Smooth muscle cell (in vitro differentiated cells): ENCODE measurements at regions not wholly inside any gene's neighbourhood (a gene's known extent, or its start where the extent isn't known, plus 50 kb on each side); places are given as distances from the start of the nearest gene placed in this dataset.

Source experiments
- DNase-seq: peaks from one replicate; lab custom pipeline; 2025; ENCODE audit not compliant: unreplicated experiment; lab: John Stamatoyannopoulos, UW
- H2AFZ ChIP-seq: fragments of 200-600 bp; sonication (generic); 2 replicates; pipeline ENCODE4 v1.6.0; 2016; ENCODE audit warnings: antibody characterized with exemption, low read depth, mild to moderate bottlenecking
- H3F3A ChIP-seq: fragments of 200-600 bp; sonication (generic); 2 replicates; pipeline ENCODE4 v1.6.0; 2017; ENCODE audit warnings: antibody characterized with exemption, low read depth
- H3K27ac ChIP-seq: fragments of 200-600 bp; sonication (generic); 2 replicates; pipeline ENCODE4 v1.5.1; 2016; ENCODE audit warnings: low read depth, mild to moderate bottlenecking
- H3K27me3 ChIP-seq: fragments of 200-600 bp; sonication (generic); 2 replicates; pipeline ENCODE4 v1.6.1; 2016; ENCODE audit warnings: low read depth, mild to moderate bottlenecking
- H3K36me3 ChIP-seq: fragments of 200-600 bp; sonication (generic); 2 replicates; pipeline ENCODE4 v1.5.1; 2016; ENCODE audit warnings: low read depth
- H3K4me1 ChIP-seq: fragments of 200-600 bp; sonication (generic); 2 replicates; pipeline ENCODE4 v1.5.1; 2016; ENCODE audit warnings: low read depth
- H3K4me2 ChIP-seq: fragments of 200-600 bp; sonication (generic); 2 replicates; pipeline ENCODE4 v1.6.0; 2016; ENCODE audit warnings: mild to moderate bottlenecking
- H3K4me3 ChIP-seq: fragments of 200-600 bp; sonication (generic); 2 replicates; pipeline ENCODE4 v1.5.1; 2016; ENCODE audit warnings: mild to moderate bottlenecking
- H3K79me2 ChIP-seq: fragments of 200-600 bp; sonication (generic); 2 replicates; pipeline ENCODE4 v1.6.0; 2016; ENCODE audit warnings: low read depth, mild to moderate bottlenecking
- H3K9ac ChIP-seq: fragments of 200-600 bp; sonication (generic); 2 replicates; pipeline ENCODE4 v1.6.0; 2016; ENCODE audit warnings: low read depth
- H3K9me3 ChIP-seq: fragments of 200-600 bp; sonication (generic); replicated peaks from 2 replicates; pipeline ENCODE4 v1.5.1; 2016; ENCODE audit warnings: low read depth
- H4K20me1 ChIP-seq: fragments of 200-600 bp; sonication (generic); 2 replicates; pipeline ENCODE4 v1.6.0; 2016; ENCODE audit warnings: low read depth
- WGBS: methylation state at CpG from one replicate; pipeline ENCODE4 v1.1.7; 2016; ENCODE audit warnings: low lambda C conversion rate; 5-methylcytosine and 5-hydroxymethylcytosine counted together
- TF ChIP-seq, protein P1 (sequence below): fragments of 200-600 bp; sonication (generic); IDR thresholded peaks from 2 replicates; pipeline ENCODE4 v1.5.1; 2017; ENCODE audit warnings: borderline replicate concordance, mild to moderate bottlenecking, antibody characterized with exemption; ENCODE audit not compliant: insufficient read depth, poor library complexity, severe bottlenecking

DNA sequence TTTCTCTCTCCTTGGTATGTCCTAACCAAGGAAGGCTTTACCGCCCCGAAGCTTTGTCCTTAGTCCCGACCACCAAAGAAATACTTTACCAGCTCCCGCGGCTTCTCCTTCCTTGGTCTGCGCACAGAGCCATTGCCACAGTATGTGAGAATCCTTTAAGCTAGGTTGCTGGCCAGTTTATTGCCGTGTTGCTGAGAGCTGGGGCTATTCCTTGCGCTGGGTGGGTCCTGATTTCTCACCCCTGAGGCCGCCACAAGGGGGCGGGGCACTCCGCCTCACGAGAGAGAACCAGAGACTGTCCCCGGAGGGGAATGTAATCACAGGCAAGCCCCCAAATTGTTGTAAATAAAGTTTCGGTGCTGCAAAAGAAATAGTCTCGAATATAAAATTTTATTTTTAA lies 331.0 kb upstream of the PCDH10 start:
- peak; percentile 4 for DNase-seq
- Histone ChIP-seq H3K27me3 (no peaks in the 10 kb centered on the region), H3K27ac (no peak overlapping the region), H3K9ac (peak overlapping the region; percentile 3), H3K4me3 (peak overlapping the region; percentile 43), H3K79me2 (no peaks in the 10 kb centered on the region), H3K4me1 (no peaks in the 10 kb centered on the region), H3K4me2 (peak overlapping the region; percentile 76), H3K9me3 (no peaks in the 10 kb centered on the region), H4K20me1 (no peaks in the 10 kb centered on the region), H3K36me3 (no peaks in the 10 kb centered on the region), H2AFZ (peak overlapping the region; percentile 49), H3F3A (no peaks in the 10 kb centered on the region)
- TF ChIP-seq, protein P1, sequence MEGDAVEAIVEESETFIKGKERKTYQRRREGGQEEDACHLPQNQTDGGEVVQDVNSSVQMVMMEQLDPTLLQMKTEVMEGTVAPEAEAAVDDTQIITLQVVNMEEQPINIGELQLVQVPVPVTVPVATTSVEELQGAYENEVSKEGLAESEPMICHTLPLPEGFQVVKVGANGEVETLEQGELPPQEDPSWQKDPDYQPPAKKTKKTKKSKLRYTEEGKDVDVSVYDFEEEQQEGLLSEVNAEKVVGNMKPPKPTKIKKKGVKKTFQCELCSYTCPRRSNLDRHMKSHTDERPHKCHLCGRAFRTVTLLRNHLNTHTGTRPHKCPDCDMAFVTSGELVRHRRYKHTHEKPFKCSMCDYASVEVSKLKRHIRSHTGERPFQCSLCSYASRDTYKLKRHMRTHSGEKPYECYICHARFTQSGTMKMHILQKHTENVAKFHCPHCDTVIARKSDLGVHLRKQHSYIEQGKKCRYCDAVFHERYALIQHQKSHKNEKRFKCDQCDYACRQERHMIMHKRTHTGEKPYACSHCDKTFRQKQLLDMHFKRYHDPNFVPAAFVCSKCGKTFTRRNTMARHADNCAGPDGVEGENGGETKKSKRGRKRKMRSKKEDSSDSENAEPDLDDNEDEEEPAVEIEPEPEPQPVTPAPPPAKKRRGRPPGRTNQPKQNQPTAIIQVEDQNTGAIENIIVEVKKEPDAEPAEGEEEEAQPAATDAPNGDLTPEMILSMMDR = peak; percentile 56
- WGBS = 31% methylated on average over 15 of the region's 15 CpGs

DNA sequence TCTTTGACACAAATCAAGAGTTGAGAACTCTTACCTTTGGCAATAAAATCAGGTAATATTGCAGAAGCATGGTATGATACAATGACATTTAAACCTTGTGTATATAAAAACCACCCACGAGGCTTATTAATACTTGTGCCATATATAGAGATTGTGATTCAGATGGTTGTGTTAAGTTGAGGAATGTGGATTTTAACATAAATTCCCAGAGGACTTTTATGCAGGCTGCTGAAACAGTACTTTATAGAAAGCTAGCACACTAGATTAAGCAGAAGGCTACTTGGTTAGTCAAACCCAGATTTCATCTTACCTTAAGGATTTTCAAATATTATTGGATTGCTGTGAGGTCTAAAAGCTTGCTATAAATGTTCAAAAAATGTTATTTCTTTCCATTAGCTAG lies 325.7 kb upstream of the PCDH10 start:
- Histone ChIP-seq H4K20me1 (no peaks in the 10 kb centered on the region), H3K4me3 (no peak overlapping the region), H2AFZ (no peak overlapping the region), H3K9ac (no peak overlapping the region), H3K27me3 (no peaks in the 10 kb centered on the region), H3K9me3 (no peaks in the 10 kb centered on the region), H3F3A (no peaks in the 10 kb centered on the region), H3K27ac (no peak overlapping the region), H3K4me1 (no peaks in the 10 kb centered on the region), H3K4me2 (no peak overlapping the region), H3K36me3 (no peaks in the 10 kb centered on the region), H3K79me2 (no peaks in the 10 kb centered on the region)
- whole genome bisulfite sequencing = 74% methylated on average over 1 of the region's 1 CpG
- TF ChIP-seq, protein P1 = no peak
- DNase-seq = no peak

DNA sequence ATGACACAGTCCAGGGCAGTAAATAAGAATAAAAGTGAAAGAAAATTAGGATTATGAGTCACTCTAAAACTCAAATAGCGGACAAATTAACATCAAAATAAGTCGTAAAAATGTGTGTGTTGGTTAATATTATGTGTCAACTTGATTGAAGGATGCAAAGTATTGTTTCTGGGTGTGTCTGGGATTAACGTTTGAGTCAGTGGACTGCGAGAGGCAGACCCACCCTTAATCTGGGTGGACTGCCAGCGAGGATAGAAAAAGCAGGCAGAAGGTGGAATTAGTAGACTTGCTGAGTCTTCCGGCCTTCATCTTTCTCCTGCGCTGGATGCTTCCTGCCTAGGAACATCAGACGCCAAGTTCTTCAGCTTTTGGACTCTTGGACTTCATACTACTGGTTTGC lies 324.3 kb upstream of the PCDH10 start:
- DNase-seq = no peak
- Histone ChIP-seq H3K4me1 (no peaks in the 10 kb centered on the region), H3K27ac (no peak overlapping the region), H3K4me2 (no peak overlapping the region), H2AFZ (no peak overlapping the region), H3F3A (no peaks in the 10 kb centered on the region), H4K20me1 (no peaks in the 10 kb centered on the region), H3K79me2 (no peaks in the 10 kb centered on the region), H3K27me3 (no peaks in the 10 kb centered on the region), H3K9me3 (no peaks in the 10 kb centered on the region), H3K36me3 (no peaks in the 10 kb centered on the region), H3K9ac (no peak overlapping the region), H3K4me3 (no peak overlapping the region)
- 90% methylated on average over 8 of the region's 8 CpGs for WGBS
- TF ChIP-seq, protein P1 = no peak

DNA sequence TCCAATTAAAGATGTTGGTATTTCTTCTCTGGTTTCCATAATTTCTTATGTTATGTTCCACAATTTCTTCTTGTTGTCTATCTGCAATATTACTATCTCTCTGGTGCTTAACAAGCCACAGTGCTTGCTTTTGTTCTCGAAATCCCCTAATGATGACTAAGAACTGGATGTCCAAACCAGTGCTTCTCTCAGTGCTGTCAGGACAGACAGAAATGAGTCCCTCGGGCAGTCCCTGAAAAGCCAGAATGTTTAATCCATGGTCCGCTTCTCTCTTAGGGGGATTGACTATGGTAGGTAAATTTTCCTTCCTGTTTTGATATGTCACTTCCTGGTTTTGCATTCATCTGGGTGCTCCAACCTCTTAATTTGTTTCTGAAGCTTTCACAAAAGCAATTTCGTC lies 321.6 kb upstream of the PCDH10 start:
- WGBS = 38% methylated on average over 4 of the region's 4 CpGs
- H3K27me3 ChIP-seq = no peaks in the 10 kb centered on the region

More for the DNA sequence above, 321.6 kb upstream of the PCDH10 start:
- Histone ChIP-seq H4K20me1 (no peaks in the 10 kb centered on the region), H3K4me3 (no peak overlapping the region), H3K4me1 (no peaks in the 10 kb centered on the region), H3K36me3 (no peaks in the 10 kb centered on the region), H3K9me3 (no peaks in the 10 kb centered on the region), H3K27ac (no peak overlapping the region), H3F3A (no peaks in the 10 kb centered on the region), H3K9ac (no peak overlapping the region), H3K79me2 (no peaks in the 10 kb centered on the region), H2AFZ (no peak overlapping the region), H3K4me2 (no peak overlapping the region)
- no peak for DNase-seq
- TF ChIP-seq, protein P1 = no peak
